ENCODE measurements at regions not wholly inside any gene's neighbourhood (a gene's known extent, or its start where the extent isn't known, plus 50 kb on each side); places are given as distances from the start of the nearest gene placed in this dataset.
A peak's percentile ranks its signal among the peaks of the same experiment; 100 is the strongest.

- no peak for DNase-seq
These were observed 730.1 kb downstream of the DTWD2 start for GRCh38 chr5:118258223-118258622.

- DNase-seq = no peak
These were observed 731.3 kb downstream of the DTWD2 start for GRCh38 chr5:118257066-118257465.

- DNase-seq = peak; percentile 37
These were observed 734.9 kb downstream of the DTWD2 start for GRCh38 chr5:118253225-118254061.

GRCh38 chr5:118249386-118249785 is 739.0 kb downstream of the DTWD2 start:
- no peak for DNase-seq

- DNase-seq = no peak
These were observed 740.9 kb downstream of the DTWD2 start for GRCh38 chr5:118247458-118247857.

- DNase-seq = no peak
These were observed 744.7 kb downstream of the DTWD2 start for GRCh38 chr5:118243613-118244012.

- no peak for DNase-seq
These were observed 745.3 kb downstream of the DTWD2 start for GRCh38 chr5:118243068-118243467.

- no peak for DNase-seq
These were observed 752.1 kb downstream of the DTWD2 start for GRCh38 chr5:118236108-118236849.

GRCh38 chr5:118233606-118234005 is 754.7 kb downstream of the DTWD2 start:
- no peak for DNase-seq

- DNase-seq = no peak
These were observed 759.9 kb downstream of the DTWD2 start for GRCh38 chr5:118228489-118228888.

- no peak for DNase-seq
These were observed 763.8 kb downstream of the DTWD2 start for GRCh38 chr5:118224546-118224945.

- no peak for DNase-seq
These were observed 767.7 kb downstream of the DTWD2 start for GRCh38 chr5:118220556-118221195.

GRCh38 chr5:118211606-118212005 is 776.7 kb downstream of the DTWD2 start:
- DNase-seq = no peak

- no peak for DNase-seq
These were observed 780.3 kb downstream of the DTWD2 start for GRCh38 chr5:118208031-118208453.

- DNase-seq = no peak
These were observed 788.5 kb downstream of the DTWD2 start for GRCh38 chr5:118199801-118200200.

GRCh38 chr5:118196229-118196628 is 792.1 kb downstream of the DTWD2 start:
- DNase-seq = no peak

- no peak for DNase-seq
These were observed 793.1 kb downstream of the DTWD2 start for GRCh38 chr5:118195211-118195610.

- DNase-seq = no peak
These were observed 795.0 kb downstream of the DTWD2 start for GRCh38 chr5:118193194-118193905.

- no peak for DNase-seq
These were observed 803.3 kb downstream of the DTWD2 start for GRCh38 chr5:118185018-118185417.

- no peak for DNase-seq
These were observed 812.2 kb downstream of the DTWD2 start for GRCh38 chr5:118176146-118176545.

GRCh38 chr5:118174671-118175070 is 813.7 kb downstream of the DTWD2 start:
- no peak for DNase-seq

- DNase-seq = no peak
These were observed 815.0 kb downstream of the DTWD2 start for GRCh38 chr5:118173340-118173739.

- DNase-seq = no peak
These were observed 822.7 kb downstream of the DTWD2 start for GRCh38 chr5:118165619-118166018.

Measured in left hindlimb (tissue), 1 donor.